Limb (tissue), 2 donors: ENCODE measurements at regions not wholly inside any gene's neighbourhood (a gene's known extent, or its start where the extent isn't known, plus 50 kb on each side); places are given as distances from the start of the nearest gene placed in this dataset.

ENCODE experiments used
- DNase-seq, 2 donors: peaks; one replicate each; pipeline ENCODE4 v3.0.0-alpha.2; 2016; ENCODE audit errors: extremely low spot score in 2 of 2

DNA sequence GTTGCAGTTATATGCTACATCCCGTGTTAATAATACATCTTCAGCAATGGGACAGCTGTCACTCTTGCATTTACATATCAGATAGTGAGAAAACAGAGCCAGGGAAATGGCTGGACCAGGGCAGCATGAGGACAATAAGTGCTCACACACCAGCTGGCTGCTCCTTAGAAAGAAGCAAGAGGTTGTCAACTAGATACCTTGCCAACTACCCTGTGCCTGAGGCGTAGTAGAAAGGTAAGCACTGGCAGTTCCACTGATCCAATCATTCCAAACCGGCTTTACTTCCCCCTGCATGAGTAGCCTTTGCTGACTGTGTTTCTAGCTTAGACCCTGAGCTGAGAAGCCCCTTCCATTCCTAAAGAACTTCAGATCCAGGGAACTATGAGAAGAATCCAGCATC, 52.2 kb upstream of the FGF13 start:
- no peak for DNase-seq

- DNase-seq = no peak
These were observed 49.9 kb upstream of the FGF13 start for GRCh38 chrX:138761380-138761779.
